ENCODE measurements at regions not wholly inside any gene's neighbourhood (a gene's known extent, or its start where the extent isn't known, plus 50 kb on each side); places are given as distances from the start of the nearest gene placed in this dataset.

- TF ChIP-seq POLR2AphosphoS5 (IDR thresholded peaks at IDR 0.05; ENCODE audit: borderline replicate concordance, low read depth, low read length) (no peak), EZH2 (IDR thresholded peaks at IDR 0.05) (no peak)
Measured at GRCh38 chr2:62564380-62565137, 58.6 kb upstream of the TMEM17 start.

All from SK-N-MC (cell line).